HL-60 (cell line): ENCODE measurements at regions not wholly inside any gene's neighbourhood (a gene's known extent, or its start where the extent isn't known, plus 50 kb on each side); places are given as distances from the start of the nearest gene placed in this dataset.

Experiments
- DNase-seq, 2 experiments: peaks; one replicate each; pipeline ENCODE4 v3.0.0-alpha.2; 2010 to 2020; ENCODE audit warnings: low read depth in 1 of 2, low spot score in 1 of 2
- H3K27ac ChIP-seq: fragments of 250-450 bp; sonication (Bioruptor Pico); replicated peaks from 2 replicates; pipeline ENCODE4 v1.5.1; 2020; ENCODE audit warnings: mild to moderate bottlenecking, moderate library complexity
- H3K27me3 ChIP-seq: fragments of 250-450 bp; sonication (Bioruptor Pico); 2 replicates; pipeline ENCODE4 v1.5.1; 2021; ENCODE audit warnings: mild to moderate bottlenecking, moderate library complexity; ENCODE audit not compliant: insufficient read depth, poor library complexity, severe bottlenecking
- H3K4me3 ChIP-seq: replicated peaks from 2 replicates; pipeline ENCODE4 v1.5.1; 2011; ENCODE audit warnings: mild to moderate bottlenecking, control low read depth, low read length; ENCODE audit not compliant: insufficient read depth
- CTCF ChIP-seq: IDR thresholded peaks from one replicate; pipeline ENCODE4 v1.5.1; 2011; ENCODE audit warnings: low read length, control low read depth, inconsistent platforms; ENCODE audit not compliant: insufficient read depth
- GABPA ChIP-seq: IDR thresholded peaks from 2 replicates; pipeline ENCODE4 v1.6.1; 2012; ENCODE audit warnings: low read depth
- POLR2AphosphoS5 ChIP-seq: IDR thresholded peaks from 2 replicates; pipeline ENCODE4 v1.6.1; 2012; ENCODE audit warnings: low read depth
- REST ChIP-seq: IDR thresholded peaks from 2 replicates; pipeline ENCODE4 v1.6.1; 2012; ENCODE audit warnings: low read depth; ENCODE audit not compliant: insufficient replicate concordance
- SPI1 ChIP-seq: IDR thresholded peaks from 2 replicates; pipeline ENCODE4 v1.6.1; 2012; ENCODE audit warnings: low read depth, mild to moderate bottlenecking, borderline replicate concordance

GRCh38 chr1:213425376-213426030, 374.5 kb downstream of the RPS6KC1 start:
- DNase-seq, result no peak
- TF ChIP-seq SPI1, result no peak
- no peak for TF ChIP-seq CTCF
- TF ChIP-seq GABPA, result no peak
- no peak for TF ChIP-seq POLR2AphosphoS5
- no peak for TF ChIP-seq REST

GRCh38 chr1:213429642-213430041, 378.6 kb downstream of the RPS6KC1 start:
- no peak overlapping the region for H3K4me3 ChIP-seq
- H3K27me3 ChIP-seq, result peaks cover 6% of the 10 kb centered on the region
- DNase-seq, result no peak
- H3K27ac ChIP-seq, result no peak overlapping the region
- TF ChIP-seq POLR2AphosphoS5, result no peak
- no peak for TF ChIP-seq CTCF

More at GRCh38 chr1:213425376-213426030, 374.5 kb downstream of the RPS6KC1 start:
- no peaks in the 10 kb centered on the region for H3K27me3 ChIP-seq
- H3K4me3 ChIP-seq, result no peak overlapping the region
- no peak overlapping the region for H3K27ac ChIP-seq

- Histone ChIP-seq H3K4me3 (no peak overlapping the region), H3K27ac (no peak overlapping the region), H3K27me3 (peaks cover 6% of the 10 kb centered on the region)
- TF ChIP-seq GABPA (no peak), SPI1 (no peak), CTCF (no peak), REST (no peak), POLR2AphosphoS5 (no peak)
- no peak for DNase-seq
These were observed 384.7 kb downstream of the RPS6KC1 start for GRCh38 chr1:213435715-213436114.

- no peak overlapping the region for H3K27ac ChIP-seq
- no peak for DNase-seq
- peaks cover 3% of the 10 kb centered on the region for H3K27me3 ChIP-seq
- no peak overlapping the region for H3K4me3 ChIP-seq
- TF ChIP-seq CTCF, result no peak
- TF ChIP-seq POLR2AphosphoS5, result no peak
- TF ChIP-seq SPI1, result no peak
- no peak for TF ChIP-seq GABPA
- no peak for TF ChIP-seq REST
These were observed 387.3 kb downstream of the RPS6KC1 start for GRCh38 chr1:213438339-213438738.
